Mesenchymal stem cell (in vitro differentiated cells and primary cell): ENCODE measurements at regions not wholly inside any gene's neighbourhood (a gene's known extent, or its start where the extent isn't known, plus 50 kb on each side); places are given as distances from the start of the nearest gene placed in this dataset. TPM values are rescaled to one million over a fixed set of nuclear protein-coding genes. Genes with fewer than 3 reads are reported as not detected.

Experiments used
- DNase-seq: peaks from one replicate; pipeline ENCODE4 v3.0.0-alpha.2; 2013
- H2AFZ ChIP-seq: one replicate; pipeline ENCODE4 v1.6.1; 2013; ENCODE audit warnings: low read depth, mild to moderate bottlenecking, control low read depth, inconsistent platforms, low read length, moderate library complexity
- H2AK5ac ChIP-seq: 2 replicates; pipeline ENCODE4 v1.6.1; 2013; ENCODE audit warnings: low read length, moderate library complexity, mild to moderate bottlenecking, inconsistent platforms; ENCODE audit not compliant: severe bottlenecking
- H2BK120ac ChIP-seq: one replicate; pipeline ENCODE4 v1.6.1; 2013; ENCODE audit warnings: low read depth, mild to moderate bottlenecking, inconsistent platforms, low read length, moderate library complexity
- H2BK12ac ChIP-seq, 2 experiments: one replicate each; pipeline ENCODE4 v1.6.1; 2013; ENCODE audit warnings: inconsistent platforms in 2 of 2, low read length in 2 of 2, mild to moderate bottlenecking in 2 of 2, moderate library complexity in 2 of 2, control low read depth in 1 of 2
- H2BK15ac ChIP-seq: one replicate; pipeline ENCODE4 v1.6.1; 2013; ENCODE audit warnings: mild to moderate bottlenecking, low read depth, inconsistent platforms; ENCODE audit not compliant: poor library complexity, severe bottlenecking
- H2BK5ac ChIP-seq: 2 replicates; pipeline ENCODE4 v1.6.1; 2013; ENCODE audit warnings: low read depth, mild to moderate bottlenecking, low read length, control low read depth, inconsistent platforms; ENCODE audit not compliant: poor library complexity, severe bottlenecking
- H3K14ac ChIP-seq, 2 experiments: one replicate each; pipeline ENCODE4 v1.6.1; 2013; ENCODE audit warnings: inconsistent platforms in 2 of 2, low read length in 2 of 2, control low read depth in 1 of 2, mild to moderate bottlenecking in 1 of 2, moderate library complexity in 1 of 2
- H3K18ac ChIP-seq, 2 experiments: one replicate each; pipeline ENCODE4 v1.6.1; 2013; ENCODE audit warnings: inconsistent platforms in 2 of 2, low read length in 2 of 2, control low read depth in 1 of 2, low read depth in 1 of 2, mild to moderate bottlenecking in 1 of 2
- H3K23ac ChIP-seq, 2 experiments: one replicate each; pipeline ENCODE4 v1.6.1; 2013; ENCODE audit warnings: inconsistent platforms in 2 of 2, low read length in 2 of 2, mild to moderate bottlenecking in 2 of 2, moderate library complexity in 2 of 2, control low read depth in 1 of 2
- H3K27ac ChIP-seq: 2 replicates; pipeline ENCODE4 v1.5.1; 2013; ENCODE audit warnings: mild to moderate bottlenecking, moderate library complexity, low read length, control low read depth, inconsistent platforms; ENCODE audit not compliant: poor library complexity, severe bottlenecking
- H3K27me3 ChIP-seq, 2 experiments: 2 replicates each; pipeline versions ENCODE4 v1.6.1 to v1.7.0; 2013; ENCODE audit warnings: low read length in 2 of 2, mild to moderate bottlenecking in 2 of 2, moderate library complexity in 2 of 2, control low read depth in 1 of 2, inconsistent platforms in 1 of 2; ENCODE audit not compliant: control insufficient read depth in 1 of 2, insufficient read depth in 1 of 2
- H3K36me3 ChIP-seq, 2 experiments: 2 replicates each; pipeline versions ENCODE4 v1.6.1 to v1.7.0; 2013; ENCODE audit warnings: low read length in 2 of 2, control low read depth in 1 of 2, inconsistent platforms in 1 of 2, low read depth in 1 of 2, mild to moderate bottlenecking in 1 of 2; ENCODE audit not compliant: insufficient read depth in 2 of 2, control insufficient read depth in 1 of 2
- H3K4ac ChIP-seq, 2 experiments: one replicate each; pipeline ENCODE4 v1.6.1; 2013; ENCODE audit warnings: inconsistent platforms in 2 of 2, low read length in 2 of 2, mild to moderate bottlenecking in 2 of 2, moderate library complexity in 2 of 2, control low read depth in 1 of 2, low read depth in 1 of 2
- H3K4me1 ChIP-seq: 2 replicates; pipeline ENCODE4 v1.6.1; 2013; ENCODE audit warnings: low read depth, low read length, control low read depth; ENCODE audit not compliant: control insufficient read depth, insufficient read depth
- H3K4me2 ChIP-seq: 2 replicates; pipeline ENCODE4 v1.6.1; 2013; ENCODE audit warnings: low read length, mild to moderate bottlenecking, inconsistent platforms; ENCODE audit not compliant: poor library complexity, severe bottlenecking
- H3K4me3 ChIP-seq, 2 experiments: 2 replicates each; pipeline versions ENCODE4 v1.5.1 to v1.7.0; 2013; ENCODE audit warnings: low read length in 2 of 2, mild to moderate bottlenecking in 2 of 2, control low read depth in 1 of 2, low read depth in 1 of 2; ENCODE audit not compliant: insufficient read depth in 1 of 2
- H3K79me1 ChIP-seq: replicated peaks from 2 replicates; pipeline ENCODE4 v1.6.1; 2013; ENCODE audit warnings: mild to moderate bottlenecking, control low read depth, low read length, inconsistent platforms; ENCODE audit not compliant: poor library complexity, severe bottlenecking
- H3K9ac ChIP-seq: 2 replicates; pipeline ENCODE4 v1.7.0; 2013; ENCODE audit warnings: mild to moderate bottlenecking, low read length, moderate library complexity
- H3K9me3 ChIP-seq: 2 replicates; pipeline ENCODE4 v1.7.0; 2013; ENCODE audit warnings: mild to moderate bottlenecking, low read length; ENCODE audit not compliant: control insufficient read depth
- H4K8ac ChIP-seq: one replicate; pipeline ENCODE4 v1.6.1; 2013; ENCODE audit warnings: inconsistent platforms, mild to moderate bottlenecking, low read length, moderate library complexity
- H4K91ac ChIP-seq: one replicate; pipeline ENCODE4 v1.6.1; 2013; ENCODE audit warnings: mild to moderate bottlenecking, low read length, inconsistent platforms
- WGBS: methylation state at CpG from one replicate; pipeline ENCODE4 v1.1.7; 2013; ENCODE audit warnings: mixed read lengths; 5-methylcytosine and 5-hydroxymethylcytosine counted together
- small RNA-seq: library from polyadenylated mRNA; stranded (forward); fragments of <200 nt; extraction: miRNeasy Mini kit (QIAGEN cat#:217004); gene quantifications from one replicate; pipeline ENCODE3, GENCODE V24; 2013; ENCODE audit warnings: low read depth

DNA sequence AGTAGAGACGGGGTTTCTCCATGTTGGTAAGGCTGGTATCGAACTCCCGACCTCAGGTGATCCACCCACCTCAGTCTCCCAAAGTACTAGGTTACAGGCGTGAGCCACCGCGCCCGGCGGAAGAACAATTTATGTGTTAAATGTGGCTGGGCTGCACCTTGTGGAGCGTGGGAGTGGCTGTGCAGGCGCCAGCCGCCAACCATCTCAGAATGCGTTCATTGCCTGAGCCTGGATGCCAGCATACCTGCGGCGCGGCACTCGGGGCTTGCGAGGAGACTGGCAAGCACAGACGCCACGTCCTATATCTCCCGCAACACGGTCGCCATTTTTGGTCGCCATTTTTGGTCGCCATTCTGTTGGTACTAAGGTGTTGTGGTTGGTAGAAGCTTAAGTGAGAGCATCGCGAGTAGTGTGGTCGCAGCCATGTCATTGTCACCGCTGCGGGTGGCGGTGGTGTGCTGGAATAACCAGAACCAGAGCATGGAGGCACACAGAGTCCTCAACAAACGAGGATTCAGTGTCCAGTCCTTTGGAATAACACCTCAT lies 193.6 kb upstream of the HTR2C start:
- Histone ChIP-seq H3K18ac (no peak overlapping the region), H3K4ac (no peak overlapping the region), H3K27ac (no peak overlapping the region), H2BK12ac (no peak overlapping the region), H3K9me3 (no peaks in the 10 kb centered on the region), H4K8ac (no peak overlapping the region), H3K36me3 (no peaks in the 10 kb centered on the region), H2BK5ac (no peak overlapping the region), H3K27me3 (no peaks in the 10 kb centered on the region), H3K4me2 (no peak overlapping the region), H3K79me1 (no peaks in the 10 kb centered on the region), H3K9ac (no peak overlapping the region), H2AK5ac (no peak overlapping the region), H2BK120ac (no peak overlapping the region), H3K4me3 (no peak overlapping the region), H3K23ac (no peak overlapping the region), H3K14ac (no peak overlapping the region), H3K4me1 (no peaks in the 10 kb centered on the region), H2AFZ (no peak overlapping the region), H4K91ac (no peak overlapping the region), H2BK15ac (no peak overlapping the region)
- 97% methylated on average over 28 of the region's 31 CpGs for WGBS
- no peak for DNase-seq

Small RNA genes in the stretch of these regions (small RNA-seq; reads per million reads assigned to genes)
- not detected for gene AL953862.1
